ENCODE measurements at regions not wholly inside any gene's neighbourhood (a gene's known extent, or its start where the extent isn't known, plus 50 kb on each side); places are given as distances from the start of the nearest gene placed in this dataset.
A peak's percentile ranks its signal among the peaks of the same experiment; 100 is the strongest.

GRCh38 chr3:68057637-68058320 lies 403.4 kb upstream of the SUCLG2 start:
- H3K27ac ChIP-seq: no peak overlapping the region
- DNase-seq: no peak
- H3K4me1 ChIP-seq: no peaks in the 10 kb centered on the region
- H3K27me3 ChIP-seq: no peaks in the 10 kb centered on the region
- H3K4me3 ChIP-seq: no peak overlapping the region
- no peak for TF ChIP-seq CTCF (IDR thresholded peaks at IDR 0.05)
- no peaks in the 10 kb centered on the region for H3K36me3 ChIP-seq
- no peaks in the 10 kb centered on the region for H3K9me3 ChIP-seq
- ATAC-seq: peak; percentile 54
- intact Hi-C loops (cut with DNase I): no loop called here

- intact Hi-C loops (cut with DNase I): no loop called here
Measured at GRCh38 chr3:68056556-68056955, 402.1 kb upstream of the SUCLG2 start.

DNA sequence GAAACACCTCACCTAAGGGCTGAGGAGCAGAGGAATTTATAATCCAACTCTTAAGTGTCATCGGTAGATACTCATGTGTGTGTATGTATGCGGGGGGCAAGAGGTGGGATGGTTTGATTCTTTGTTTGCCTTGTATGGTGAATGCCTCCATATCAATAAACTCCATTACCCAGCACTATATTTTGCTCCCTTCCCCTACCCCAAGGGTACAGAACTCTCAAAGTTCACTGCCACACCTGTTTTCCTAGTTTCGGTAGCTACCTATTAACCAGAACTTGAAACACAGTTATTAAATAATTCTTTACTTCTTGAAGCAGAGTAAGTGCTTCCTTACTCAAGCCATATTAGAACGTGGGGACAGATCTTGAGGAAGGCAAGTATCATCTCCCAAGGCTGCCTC lies 400.8 kb upstream of the SUCLG2 start:
- H3K27ac ChIP-seq: no peak overlapping the region
- ATAC-seq (peak; percentile 29), DNase-seq (no peak)
- no peaks in the 10 kb centered on the region for H3K4me1 ChIP-seq
- intact Hi-C loops (cut with DNase I): no loop called here
- TF ChIP-seq CTCF (IDR thresholded peaks at IDR 0.05): no peak
- no peak overlapping the region for H3K4me3 ChIP-seq
- no peaks in the 10 kb centered on the region for H3K36me3 ChIP-seq
- no peaks in the 10 kb centered on the region for H3K9me3 ChIP-seq
- H3K27me3 ChIP-seq: no peaks in the 10 kb centered on the region

More at GRCh38 chr3:68056556-68056955, 402.1 kb upstream of the SUCLG2 start:
- DNase-seq (no peak), ATAC-seq (no peak)
- no peaks in the 10 kb centered on the region for H3K27me3 ChIP-seq
- no peaks in the 10 kb centered on the region for H3K36me3 ChIP-seq
- H3K27ac ChIP-seq: no peak overlapping the region
- H3K4me3 ChIP-seq: no peak overlapping the region
- no peaks in the 10 kb centered on the region for H3K9me3 ChIP-seq
- TF ChIP-seq CTCF (IDR thresholded peaks at IDR 0.05): no peak
- no peaks in the 10 kb centered on the region for H3K4me1 ChIP-seq

GRCh38 chr3:68049776-68050175 lies 395.4 kb upstream of the SUCLG2 start:
- H3K4me3 ChIP-seq: no peak overlapping the region
- H3K27ac ChIP-seq: no peak overlapping the region
- intact Hi-C loops (cut with DNase I): no loop called here
- no peaks in the 10 kb centered on the region for H3K27me3 ChIP-seq
- no peak for ATAC-seq
- H3K9me3 ChIP-seq: no peaks in the 10 kb centered on the region
- no peak for DNase-seq
- H3K36me3 ChIP-seq: no peaks in the 10 kb centered on the region
- no peak for TF ChIP-seq CTCF (IDR thresholded peaks at IDR 0.05)
- no peaks in the 10 kb centered on the region for H3K4me1 ChIP-seq

DNA sequence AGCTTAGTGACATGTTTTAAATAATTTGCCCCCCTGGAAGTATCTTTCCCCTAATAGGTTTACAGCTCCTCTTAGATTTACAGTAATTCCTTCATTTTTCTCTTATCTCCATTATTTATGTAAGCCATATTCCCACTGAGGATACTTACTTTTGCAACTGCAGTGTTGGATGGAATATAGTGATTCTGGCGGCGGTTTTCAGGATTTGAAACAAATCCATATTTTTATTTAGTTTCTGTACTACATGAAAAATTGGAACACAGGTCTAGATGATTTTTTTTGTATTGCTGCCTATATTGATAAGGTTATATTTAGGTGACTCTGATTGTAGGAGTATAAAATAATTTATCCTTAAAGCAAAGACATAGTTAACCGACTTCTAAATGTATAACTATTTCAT lies 391.6 kb upstream of the SUCLG2 start:
- H3K27me3 ChIP-seq: no peaks in the 10 kb centered on the region
- DNase-seq (no peak), ATAC-seq (no peak)
- H3K36me3 ChIP-seq: no peaks in the 10 kb centered on the region
- H3K27ac ChIP-seq: no peak overlapping the region
- H3K4me1 ChIP-seq: no peaks in the 10 kb centered on the region
- no peak for TF ChIP-seq CTCF (IDR thresholded peaks at IDR 0.05)
- no peak overlapping the region for H3K4me3 ChIP-seq
- intact Hi-C loops (cut with DNase I): no loop called here
- no peaks in the 10 kb centered on the region for H3K9me3 ChIP-seq

- intact Hi-C loops (cut with DNase I): no loop called here
- DNase-seq (no peak), ATAC-seq (no peak)
- H3K9me3 ChIP-seq: no peaks in the 10 kb centered on the region
- H3K36me3 ChIP-seq: no peaks in the 10 kb centered on the region
- no peak overlapping the region for H3K4me3 ChIP-seq
- H3K27ac ChIP-seq: no peak overlapping the region
- no peak for TF ChIP-seq CTCF (IDR thresholded peaks at IDR 0.05)
- no peaks in the 10 kb centered on the region for H3K4me1 ChIP-seq
- H3K27me3 ChIP-seq: no peaks in the 10 kb centered on the region
Measured at GRCh38 chr3:68033867-68034266, 379.5 kb upstream of the SUCLG2 start.
